ENCODE measurements at regions not wholly inside any gene's neighbourhood (a gene's known extent, or its start where the extent isn't known, plus 50 kb on each side); places are given as distances from the start of the nearest gene placed in this dataset.

DNA sequence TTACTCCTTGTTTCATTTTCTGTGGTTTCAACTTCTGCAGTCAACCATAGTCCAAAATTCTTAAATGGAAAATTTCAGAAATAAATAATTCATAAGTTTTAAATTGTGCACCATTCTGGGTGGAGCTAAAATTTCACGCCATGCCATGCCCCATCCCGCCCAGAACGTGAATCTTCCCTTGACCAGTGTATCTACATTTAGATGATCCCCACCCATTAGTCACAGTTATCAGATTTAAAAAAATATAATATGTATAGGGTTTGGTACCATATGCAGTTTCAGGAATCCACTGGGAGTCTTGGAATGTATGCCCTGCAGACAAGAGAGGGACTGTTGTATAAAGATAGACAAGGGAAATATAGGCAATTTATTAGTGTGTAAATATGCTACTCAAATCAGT, 759.7 kb upstream of the ZNF608 start:
- no peak overlapping the region for H3K4me3 Mint-ChIP-seq (ENCODE audit: unreplicated experiment)
- H3K4me1 Mint-ChIP-seq (ENCODE audit: low read depth, unreplicated experiment) = no peaks in the 10 kb centered on the region
- H3K27ac Mint-ChIP-seq (ENCODE audit: unreplicated experiment) = no peak overlapping the region
- BruUV-seq (replicated peaks) = no TSS peak
- no peaks in the 10 kb centered on the region for H3K9me3 ChIP-seq
- H3K36me3 Mint-ChIP-seq (ENCODE audit: insufficient read depth, unreplicated experiment) = no peaks in the 10 kb centered on the region
- TF ChIP-seq, protein P1, sequence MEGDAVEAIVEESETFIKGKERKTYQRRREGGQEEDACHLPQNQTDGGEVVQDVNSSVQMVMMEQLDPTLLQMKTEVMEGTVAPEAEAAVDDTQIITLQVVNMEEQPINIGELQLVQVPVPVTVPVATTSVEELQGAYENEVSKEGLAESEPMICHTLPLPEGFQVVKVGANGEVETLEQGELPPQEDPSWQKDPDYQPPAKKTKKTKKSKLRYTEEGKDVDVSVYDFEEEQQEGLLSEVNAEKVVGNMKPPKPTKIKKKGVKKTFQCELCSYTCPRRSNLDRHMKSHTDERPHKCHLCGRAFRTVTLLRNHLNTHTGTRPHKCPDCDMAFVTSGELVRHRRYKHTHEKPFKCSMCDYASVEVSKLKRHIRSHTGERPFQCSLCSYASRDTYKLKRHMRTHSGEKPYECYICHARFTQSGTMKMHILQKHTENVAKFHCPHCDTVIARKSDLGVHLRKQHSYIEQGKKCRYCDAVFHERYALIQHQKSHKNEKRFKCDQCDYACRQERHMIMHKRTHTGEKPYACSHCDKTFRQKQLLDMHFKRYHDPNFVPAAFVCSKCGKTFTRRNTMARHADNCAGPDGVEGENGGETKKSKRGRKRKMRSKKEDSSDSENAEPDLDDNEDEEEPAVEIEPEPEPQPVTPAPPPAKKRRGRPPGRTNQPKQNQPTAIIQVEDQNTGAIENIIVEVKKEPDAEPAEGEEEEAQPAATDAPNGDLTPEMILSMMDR (IDR thresholded peaks at IDR 0.05; ENCODE audit: insufficient read depth in 1 of 2, low read depth in 1 of 2, low read length in 1 of 2, severe bottlenecking in 1 of 2, unreplicated experiment in 1 of 2) = no peak
- H3K27me3 ChIP-seq (replicated peaks; ENCODE audit: control insufficient read depth, insufficient read depth, low read length) = no peaks in the 10 kb centered on the region
- no peaks in the 10 kb centered on the region for H3K36me3 ChIP-seq (ENCODE audit: control insufficient read depth, insufficient read depth, low read length)
- POLR2A ChIA-PET = no interaction called here
- no peak for DNase-seq
- no peaks in the 10 kb centered on the region for H3K27me3 Mint-ChIP-seq (ENCODE audit: insufficient read depth, unreplicated experiment)
- H3K9me3 Mint-ChIP-seq (ENCODE audit: unreplicated experiment) = no peaks in the 10 kb centered on the region
- H3K4me3 ChIP-seq (ENCODE audit: low read depth, low read length) = no peak overlapping the region
- CTCF ChIA-PET = no interaction called here
- intact Hi-C loops (cut with micrococcal nuclease; ENCODE audit: unreplicated experiment) = no loop called here
- H3K4me1 ChIP-seq = no peaks in the 10 kb centered on the region

DNA sequence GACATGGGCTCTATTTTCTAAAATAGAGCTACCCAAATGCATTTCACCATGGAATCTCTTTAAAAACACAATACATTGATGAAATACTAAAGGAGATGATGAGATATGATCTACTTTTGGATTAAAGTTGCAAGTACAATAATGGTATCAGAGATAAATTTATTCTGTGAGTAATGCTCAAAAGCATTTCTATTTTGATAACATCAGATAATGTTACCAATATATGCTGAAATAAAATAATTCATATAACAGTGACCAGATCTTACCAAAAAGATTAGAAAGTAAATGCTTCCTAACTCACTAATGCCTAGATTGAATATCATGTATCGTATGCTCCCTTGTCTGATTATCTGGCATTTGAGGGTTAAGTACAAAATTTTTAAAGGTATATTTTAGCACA, 761.8 kb upstream of the ZNF608 start:
- no peaks in the 10 kb centered on the region for H3K36me3 ChIP-seq (ENCODE audit: control insufficient read depth, insufficient read depth, low read length)
- BruUV-seq (replicated peaks) = no TSS peak
- Mint-ChIP-seq H3K4me3 (ENCODE audit: unreplicated experiment) (no peak overlapping the region), H3K27me3 (ENCODE audit: insufficient read depth, unreplicated experiment) (no peaks in the 10 kb centered on the region), H3K9me3 (ENCODE audit: unreplicated experiment) (peaks cover 10% of the 10 kb centered on the region), H3K36me3 (ENCODE audit: insufficient read depth, unreplicated experiment) (no peaks in the 10 kb centered on the region), H3K4me1 (ENCODE audit: low read depth, unreplicated experiment) (no peaks in the 10 kb centered on the region), H3K27ac (ENCODE audit: unreplicated experiment) (no peak overlapping the region)
- intact Hi-C loops (cut with micrococcal nuclease; ENCODE audit: unreplicated experiment) = no loop called here
- CTCF ChIA-PET = no interaction called here
- H3K9me3 ChIP-seq = no peaks in the 10 kb centered on the region
- no peaks in the 10 kb centered on the region for H3K27me3 ChIP-seq (replicated peaks; ENCODE audit: control insufficient read depth, insufficient read depth, low read length)
- H3K4me3 ChIP-seq (ENCODE audit: low read depth, low read length) = no peak overlapping the region
- no peak for DNase-seq
- POLR2A ChIA-PET = no interaction called here
- no peaks in the 10 kb centered on the region for H3K4me1 ChIP-seq
- TF ChIP-seq, protein P1 (IDR thresholded peaks at IDR 0.05; ENCODE audit: insufficient read depth in 1 of 2, low read depth in 1 of 2, low read length in 1 of 2, severe bottlenecking in 1 of 2, unreplicated experiment in 1 of 2) = no peak

DNA sequence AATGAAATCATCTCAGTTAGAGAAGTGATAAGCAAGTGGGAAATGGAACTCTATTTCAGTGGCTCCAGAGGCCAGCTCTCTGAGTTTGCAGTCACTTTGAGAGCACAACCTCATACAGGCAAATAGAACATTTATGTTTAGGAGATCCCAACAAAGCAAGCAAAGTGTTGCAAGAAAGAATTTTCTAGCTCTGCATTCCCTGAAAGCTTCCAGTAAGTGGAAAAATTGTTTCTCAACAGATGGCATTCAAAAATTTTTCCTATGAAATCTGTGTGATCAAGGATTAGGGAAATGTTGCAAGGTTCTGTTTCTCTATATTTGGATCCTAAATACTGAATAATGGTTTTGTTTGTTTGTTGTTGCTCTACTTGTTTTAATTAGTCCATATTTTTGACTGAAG, 764.2 kb upstream of the ZNF608 start:
- ChIA-PET CTCF (no interaction called here), POLR2A (no interaction called here)
- Histone ChIP-seq H3K36me3 (ENCODE audit: control insufficient read depth, insufficient read depth, low read length) (no peaks in the 10 kb centered on the region), H3K4me1 (no peaks in the 10 kb centered on the region), H3K9me3 (no peaks in the 10 kb centered on the region), H3K4me3 (ENCODE audit: low read depth, low read length) (no peak overlapping the region), H3K27me3 (replicated peaks; ENCODE audit: control insufficient read depth, insufficient read depth, low read length) (no peaks in the 10 kb centered on the region)
- Mint-ChIP-seq H3K27ac (ENCODE audit: unreplicated experiment) (no peak overlapping the region), H3K4me1 (ENCODE audit: low read depth, unreplicated experiment) (no peaks in the 10 kb centered on the region), H3K36me3 (ENCODE audit: insufficient read depth, unreplicated experiment) (no peaks in the 10 kb centered on the region), H3K9me3 (ENCODE audit: unreplicated experiment) (peaks cover 10% of the 10 kb centered on the region), H3K27me3 (ENCODE audit: insufficient read depth, unreplicated experiment) (no peaks in the 10 kb centered on the region), H3K4me3 (ENCODE audit: unreplicated experiment) (no peak overlapping the region)
- TF ChIP-seq, protein P1 (IDR thresholded peaks at IDR 0.05; ENCODE audit: insufficient read depth in 1 of 2, low read depth in 1 of 2, low read length in 1 of 2, severe bottlenecking in 1 of 2, unreplicated experiment in 1 of 2) = no peak
- no TSS peak for BruUV-seq (replicated peaks)
- intact Hi-C loops (cut with micrococcal nuclease; ENCODE audit: unreplicated experiment) = no loop called here
- no peak for DNase-seq
